ENCODE measurements at regions not wholly inside any gene's neighbourhood (a gene's known extent, or its start where the extent isn't known, plus 50 kb on each side); places are given as distances from the start of the nearest gene placed in this dataset.

GRCh38 chr4:28341784-28342183 is 1481.1 kb downstream of the STIM2 start:
- Histone ChIP-seq H3K79me2 (ENCODE audit: insufficient read depth) (no peaks in the 10 kb centered on the region), H3K4me1 (ENCODE audit: control insufficient read depth in 1 of 2, insufficient read depth in 2 of 2, low read depth in 1 of 2, low read length in 1 of 2) (no peaks in the 10 kb centered on the region), H3K9ac (no peak overlapping the region), H3K4me2 (no peak overlapping the region), H2AFZ (ENCODE audit: low read depth) (0 out of 2 replicates have a peak overlapping the region, but pooled peaks have one; percentile 24), H3K36me3 (replicated peaks in 1 of 2; ENCODE audit: control insufficient read depth in 1 of 2, insufficient read depth in 2 of 2, low read length in 1 of 2) (no peaks in the 10 kb centered on the region), H3F3A (replicated peaks; ENCODE audit: insufficient read depth) (no peaks in the 10 kb centered on the region), H3K27me3 (ENCODE audit: insufficient read depth) (no peaks in the 10 kb centered on the region), H4K20me1 (ENCODE audit: insufficient read depth) (no peaks in the 10 kb centered on the region), H3K4me3 (ENCODE audit: low read depth in 2 of 2, low read length in 1 of 2) (no peak overlapping the region), H3K9me2 (no peaks in the 10 kb centered on the region), H3K9me3 (no peaks in the 10 kb centered on the region), H3K27ac (ENCODE audit: low read depth in 2 of 2, low read length in 1 of 2) (no peak overlapping the region)
- TF ChIP-seq EP300 (IDR thresholded peaks at IDR 0.05; ENCODE audit: borderline replicate concordance in 1 of 2, low read depth in 1 of 2, low read length in 1 of 2) = no peak
- no peak for TF ChIP-seq ELF1 (IDR thresholded peaks at IDR 0.05)
- no peak for TF ChIP-seq FOXJ3 (CRISPR knock-in tag; IDR thresholded peaks at IDR 0.05)
- no peak for TF ChIP-seq USF1 (IDR thresholded peaks at IDR 0.05; ENCODE audit: borderline replicate concordance, low read depth)
- TF ChIP-seq SIN3A (IDR thresholded peaks at IDR 0.05; ENCODE audit: borderline replicate concordance, low read depth, low read length) = no peak
- no peak for TF ChIP-seq PBX3 (IDR thresholded peaks at IDR 0.05)
- no peak for TF ChIP-seq CTCF (IDR thresholded peaks at IDR 0.05)
- no peak for TF ChIP-seq ZBTB33 (IDR thresholded peaks at IDR 0.05; ENCODE audit: borderline replicate concordance, low read depth)
- no peak for TF ChIP-seq SMC3 (IDR thresholded peaks at IDR 0.05; ENCODE audit: low read depth, low read length)
- no peak for TF ChIP-seq NRF1 (IDR thresholded peaks at IDR 0.05; ENCODE audit: low read depth, low read length)
- TF ChIP-seq TAF1 (IDR thresholded peaks at IDR 0.05; ENCODE audit: borderline replicate concordance, low read depth, low read length) = no peak
- no peak for TF ChIP-seq NFIC (IDR thresholded peaks at IDR 0.05; ENCODE audit: borderline replicate concordance)
- no peak for TF ChIP-seq RCOR1 (IDR thresholded peaks at IDR 0.05; ENCODE audit: low read length)
- no peak for TF ChIP-seq EZH2phosphoT487 (IDR thresholded peaks at IDR 0.05; ENCODE audit: borderline replicate concordance, low read depth)
- no peak for TF ChIP-seq MEF2A (IDR thresholded peaks at IDR 0.05; ENCODE audit: borderline replicate concordance, low read depth)
- TF ChIP-seq IRF3 (IDR thresholded peaks at IDR 0.05; ENCODE audit: low read depth, low read length) = no peak
- no peak for TF ChIP-seq RXRA (IDR thresholded peaks at IDR 0.05; ENCODE audit: borderline replicate concordance, low read depth)
- TF ChIP-seq FOSL2 (IDR thresholded peaks at IDR 0.05; ENCODE audit: borderline replicate concordance, low read depth) = no peak
- TF ChIP-seq JUND (IDR thresholded peaks at IDR 0.05) = no peak
- TF ChIP-seq RFX5 (IDR thresholded peaks at IDR 0.05; ENCODE audit: low read length) = no peak
- WGBS (ENCODE audit: low lambda C conversion rate) = 20% methylated on average over 2 of the region's 2 CpGs
- CTCF ChIA-PET = no interaction called here
- POLR2A ChIA-PET = no interaction called here
- DNase-seq = no peak

Measured in SK-N-SH (cell line).